ENCODE measurements at regions not wholly inside any gene's neighbourhood (a gene's known extent, or its start where the extent isn't known, plus 50 kb on each side); places are given as distances from the start of the nearest gene placed in this dataset.

DNA sequence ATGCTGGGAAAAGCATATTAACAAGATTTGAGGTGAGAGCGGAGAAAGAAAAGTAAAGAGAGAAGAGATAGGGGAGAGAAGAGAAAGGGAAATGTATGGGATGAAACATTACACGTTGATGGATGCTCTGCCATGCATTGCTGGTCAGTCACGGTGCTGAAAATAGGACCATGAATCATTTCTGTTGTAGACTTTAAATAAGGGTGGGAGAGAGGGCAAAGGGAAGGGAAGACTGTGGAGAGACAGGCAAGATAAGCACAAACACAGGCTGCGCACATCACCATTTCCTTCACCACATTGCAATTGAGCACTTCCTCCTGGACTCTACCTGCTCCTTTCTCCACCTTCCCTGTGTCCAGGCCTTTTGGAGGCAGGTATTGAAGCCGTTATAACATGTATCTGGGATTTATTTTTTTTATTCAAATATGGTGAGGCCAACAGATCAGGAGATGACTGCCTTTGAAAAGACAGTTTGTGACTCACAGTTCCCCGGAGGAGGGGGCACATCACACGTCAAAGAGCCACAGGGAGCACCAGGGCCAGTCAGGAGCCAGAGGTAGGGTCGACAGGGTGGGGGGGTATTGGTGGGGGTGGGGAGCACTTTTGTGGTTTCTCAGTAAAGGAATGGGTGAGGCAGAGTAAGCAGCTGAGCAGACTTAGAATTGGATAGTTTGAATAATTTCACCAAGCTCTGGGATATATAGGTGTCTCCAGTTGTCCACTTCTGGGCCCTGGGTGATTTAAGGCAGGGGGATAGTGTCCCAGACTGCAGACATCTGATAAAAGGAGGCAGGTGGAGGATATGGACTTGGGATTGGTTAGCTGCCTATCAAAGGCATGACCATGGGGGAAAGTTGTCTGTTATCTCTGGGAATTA is 372.8 kb upstream of the ST6GAL2 start:
- DNase-seq: no peak
- 55 to 64% (median 63%) methylated on average over 8 of the region's 8 CpGs for WGBS, 5 donors
- Histone ChIP-seq H3K4me3 (no peak overlapping the region), H3K27ac (no peak overlapping the region), H3K36me3 (no peaks in the 10 kb centered on the region), H3K27me3 (no peaks in the 10 kb centered on the region), H3K4me1 (no peaks in the 10 kb centered on the region), H3K9me3 (no peaks in the 10 kb centered on the region)
- intact Hi-C loops (cut with DNase I; ENCODE audit: low total_unique reads): no loop called here
- TF ChIP-seq POLR2A (IDR thresholded peaks at IDR 0.05): no peak

GRCh38 chr2:107259408-107260195 is 373.6 kb upstream of the ST6GAL2 start:
- TF ChIP-seq POLR2A (IDR thresholded peaks at IDR 0.05): no peak
- no peak for TF ChIP-seq CTCF (IDR thresholded peaks at IDR 0.05)
- TF ChIP-seq EP300 (IDR thresholded peaks at IDR 0.05): no peak
- TF ChIP-seq POLR2AphosphoS5 (IDR thresholded peaks at IDR 0.05): no peak
- no peaks in the 10 kb centered on the region for H3K9me3 ChIP-seq
- H3K4me3 ChIP-seq: no peak overlapping the region
- intact Hi-C loops (cut with DNase I; ENCODE audit: low total_unique reads): no loop called here
- WGBS, 5 donors: 82 to 95% (median 87%) methylated on average over 4 of the region's 4 CpGs
- no peak overlapping the region for H3K27ac ChIP-seq
- no peaks in the 10 kb centered on the region for H3K4me1 ChIP-seq
- no peaks in the 10 kb centered on the region for H3K27me3 ChIP-seq
- no peak for DNase-seq
- no peaks in the 10 kb centered on the region for H3K36me3 ChIP-seq

GRCh38 chr2:107263628-107264027 is 377.7 kb upstream of the ST6GAL2 start:
- H3K36me3 ChIP-seq: no peaks in the 10 kb centered on the region
- 68 to 77% (median 75%) methylated on average over 3 of the region's 3 CpGs for WGBS, 5 donors

DNA sequence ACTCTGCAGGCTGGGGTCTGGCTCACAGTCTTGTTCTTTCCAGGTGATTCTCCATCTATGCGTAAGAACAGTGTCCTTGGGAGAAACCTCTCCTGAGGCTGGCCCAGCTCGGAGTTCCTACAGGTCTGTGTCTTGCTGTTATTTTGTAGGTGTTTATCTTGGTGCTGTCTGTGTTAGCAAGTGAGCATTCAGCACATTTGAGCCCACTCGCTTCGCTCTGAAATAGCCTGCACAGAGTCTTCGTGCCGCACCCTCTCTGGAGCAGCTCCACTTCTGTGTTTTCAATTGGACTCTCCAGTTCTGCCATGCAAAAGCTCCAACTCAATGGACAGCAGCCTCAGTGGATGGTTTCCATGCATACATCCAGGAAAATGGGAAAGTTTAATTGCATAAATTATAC is 378.2 kb upstream of the ST6GAL2 start:
- no peaks in the 10 kb centered on the region for H3K9me3 ChIP-seq
- H3K27ac ChIP-seq: no peak overlapping the region
- no peaks in the 10 kb centered on the region for H3K36me3 ChIP-seq
- 90 to 96% (median 95%) methylated on average over 6 of the region's 6 CpGs for WGBS, 5 donors
- H3K27me3 ChIP-seq: no peaks in the 10 kb centered on the region
- no peaks in the 10 kb centered on the region for H3K4me1 ChIP-seq
- TF ChIP-seq POLR2A (IDR thresholded peaks at IDR 0.05): no peak
- TF ChIP-seq POLR2AphosphoS5 (IDR thresholded peaks at IDR 0.05): no peak
- no peak for TF ChIP-seq CTCF (IDR thresholded peaks at IDR 0.05)
- TF ChIP-seq EP300 (IDR thresholded peaks at IDR 0.05): no peak
- no peak overlapping the region for H3K4me3 ChIP-seq
- intact Hi-C loops (cut with DNase I; ENCODE audit: low total_unique reads): no loop called here
- DNase-seq: no peak

More at GRCh38 chr2:107263628-107264027, 377.7 kb upstream of the ST6GAL2 start:
- no peak overlapping the region for H3K27ac ChIP-seq
- no peak overlapping the region for H3K4me3 ChIP-seq
- no peaks in the 10 kb centered on the region for H3K4me1 ChIP-seq
- no peaks in the 10 kb centered on the region for H3K9me3 ChIP-seq
- H3K27me3 ChIP-seq: no peaks in the 10 kb centered on the region
- TF ChIP-seq EP300 (IDR thresholded peaks at IDR 0.05) (no peak), CTCF (IDR thresholded peaks at IDR 0.05) (no peak), POLR2A (IDR thresholded peaks at IDR 0.05) (no peak), POLR2AphosphoS5 (IDR thresholded peaks at IDR 0.05) (no peak)
- intact Hi-C loops (cut with DNase I; ENCODE audit: low total_unique reads): no loop called here
- DNase-seq: no peak

Measured in stomach (tissue), 8 donors.